Suprapubic skin (tissue), 4 donors: ENCODE measurements at regions not wholly inside any gene's neighbourhood (a gene's known extent, or its start where the extent isn't known, plus 50 kb on each side); places are given as distances from the start of the nearest gene placed in this dataset.

ENCODE experiments used
- DNase-seq, 2 donors: peaks; one replicate each; pipeline ENCODE4 v3.0.0-alpha.2; 2019; ENCODE audit warnings: low spot score in 2 of 2
- H3K27ac ChIP-seq: fragments of 200-600 bp; sonication (generic); one replicate; pipeline ENCODE4 v1.5.1; 2019
- H3K27me3 ChIP-seq: fragments of 200-600 bp; sonication (generic); one replicate; pipeline ENCODE4 v1.5.1; 2019
- H3K36me3 ChIP-seq: fragments of 200-600 bp; sonication (generic); one replicate; pipeline ENCODE4 v1.5.1; 2019
- H3K4me1 ChIP-seq: fragments of 200-600 bp; sonication (generic); one replicate; pipeline ENCODE4 v1.5.1; 2019
- H3K4me3 ChIP-seq: fragments of 200-600 bp; sonication (generic); one replicate; pipeline ENCODE4 v1.5.1; 2019; ENCODE audit warnings: mild to moderate bottlenecking
- H3K9me3 ChIP-seq: fragments of 200-600 bp; sonication (generic); one replicate; pipeline ENCODE4 v1.5.1; 2019
- CTCF ChIP-seq, 2 donors: fragments of 200-600 bp in 1 of 2; fragments of 450-650 bp in 1 of 2; sonication (generic) in 1 of 2; IDR thresholded peaks; one replicate each; pipeline ENCODE4 v1.5.1; 2016 to 2019; ENCODE audit warnings: antibody characterized with exemption in 2 of 2, mild to moderate bottlenecking in 1 of 2, moderate library complexity in 1 of 2
- EP300 ChIP-seq: sonication (generic); formaldehyde crosslinking; IDR thresholded peaks from one replicate; pipeline ENCODE4 v1.6.1; 2017; ENCODE audit warnings: antibody characterized with exemption
- POLR2A ChIP-seq, 2 donors: fragments of 450-650 bp; IDR thresholded peaks; one replicate each; pipeline ENCODE4 v1.6.1; 2017; ENCODE audit warnings: antibody characterized with exemption in 2 of 2, mild to moderate bottlenecking in 2 of 2, moderate library complexity in 2 of 2
- POLR2AphosphoS5 ChIP-seq, 3 donors: sonication (generic); formaldehyde crosslinking; IDR thresholded peaks; one replicate each; pipeline ENCODE4 v1.6.1; 2017; ENCODE audit warnings: antibody characterized with exemption in 3 of 3
- WGBS: methylation state at CpG from one replicate; pipeline ENCODE4 v1.1.5; 2018; 5-methylcytosine and 5-hydroxymethylcytosine counted together

GRCh38 chr15:93389211-93389610 is 300.2 kb upstream of the RGMA start:
- H3K27ac ChIP-seq = no peak overlapping the region
- WGBS = 71% methylated on average over 5 of the region's 5 CpGs
- H3K4me3 ChIP-seq = no peak overlapping the region
- no peaks in the 10 kb centered on the region for H3K9me3 ChIP-seq
- DNase-seq = no peak
- TF ChIP-seq POLR2AphosphoS5 (IDR thresholded peaks at IDR 0.05) (no peak), CTCF (IDR thresholded peaks at IDR 0.05) (no peak), EP300 (no peak)
- H3K36me3 ChIP-seq = no peaks in the 10 kb centered on the region
- H3K4me1 ChIP-seq = no peaks in the 10 kb centered on the region
- H3K27me3 ChIP-seq = no peaks in the 10 kb centered on the region

- no peak for DNase-seq
- no peak overlapping the region for H3K4me3 ChIP-seq
- no peaks in the 10 kb centered on the region for H3K9me3 ChIP-seq
- H3K36me3 ChIP-seq = no peaks in the 10 kb centered on the region
- no peaks in the 10 kb centered on the region for H3K27me3 ChIP-seq
- TF ChIP-seq CTCF (IDR thresholded peaks at IDR 0.05) (no peak), POLR2AphosphoS5 (IDR thresholded peaks at IDR 0.05) (no peak), EP300 (no peak), POLR2A (IDR thresholded peaks at IDR 0.05) (no peak)
- 95% methylated on average over 2 of the region's 2 CpGs for WGBS
- no peak overlapping the region for H3K27ac ChIP-seq
- H3K4me1 ChIP-seq = no peaks in the 10 kb centered on the region
Measured at GRCh38 chr15:93384886-93385285, 295.9 kb upstream of the RGMA start.

GRCh38 chr15:93382200-93382820 is 293.3 kb upstream of the RGMA start:
- TF ChIP-seq EP300 (no peak), POLR2A (IDR thresholded peaks at IDR 0.05) (no peak), CTCF (IDR thresholded peaks at IDR 0.05) (no peak), POLR2AphosphoS5 (IDR thresholded peaks at IDR 0.05) (no peak)
- H3K27ac ChIP-seq = no peak overlapping the region
- WGBS = 68% methylated on average over 5 of the region's 9 CpGs

GRCh38 chr15:93378558-93378957 is 289.5 kb upstream of the RGMA start:
- Histone ChIP-seq H3K4me3 (no peak overlapping the region), H3K27ac (no peak overlapping the region), H3K4me1 (no peaks in the 10 kb centered on the region), H3K9me3 (no peaks in the 10 kb centered on the region), H3K36me3 (no peaks in the 10 kb centered on the region), H3K27me3 (no peaks in the 10 kb centered on the region)
- DNase-seq = no peak
- no peak for TF ChIP-seq POLR2AphosphoS5 (IDR thresholded peaks at IDR 0.05)
- no peak for TF ChIP-seq EP300
- TF ChIP-seq POLR2A (IDR thresholded peaks at IDR 0.05) = no peak
- no peak for TF ChIP-seq CTCF (IDR thresholded peaks at IDR 0.05)
- WGBS = 80% methylated on average over 8 of the region's 8 CpGs

More at GRCh38 chr15:93382200-93382820, 293.3 kb upstream of the RGMA start:
- H3K36me3 ChIP-seq = no peaks in the 10 kb centered on the region
- no peak overlapping the region for H3K4me3 ChIP-seq
- no peak for DNase-seq
- H3K27me3 ChIP-seq = no peaks in the 10 kb centered on the region
- no peaks in the 10 kb centered on the region for H3K4me1 ChIP-seq
- H3K9me3 ChIP-seq = no peaks in the 10 kb centered on the region

- TF ChIP-seq CTCF (IDR thresholded peaks at IDR 0.05) = no peak
- DNase-seq = no peak
- 75% methylated on average over 9 of the region's 9 CpGs for WGBS
- H3K4me1 ChIP-seq = no peaks in the 10 kb centered on the region
- no peak overlapping the region for H3K4me3 ChIP-seq
- no peaks in the 10 kb centered on the region for H3K36me3 ChIP-seq
- no peaks in the 10 kb centered on the region for H3K9me3 ChIP-seq
- no peaks in the 10 kb centered on the region for H3K27me3 ChIP-seq
- no peak overlapping the region for H3K27ac ChIP-seq
Measured at GRCh38 chr15:93372865-93373223, 283.8 kb upstream of the RGMA start.
